IMR-90 (cell line): ENCODE measurements at regions not wholly inside any gene's neighbourhood (a gene's known extent, or its start where the extent isn't known, plus 50 kb on each side); places are given as distances from the start of the nearest gene placed in this dataset.

Experiments
- CEBPB ChIP-seq: IDR thresholded peaks from 2 replicates; pipeline ENCODE4 v1.6.1; 2012; ENCODE audit warnings: low read depth, low read length, improper control_type of control experiment
- FOS ChIP-seq: fragments of 150-350 bp; IDR thresholded peaks from 2 replicates; pipeline ENCODE4 v1.6.1; 2016; ENCODE audit warnings: low read depth, low read length
- MAFK ChIP-seq: IDR thresholded peaks from 2 replicates; pipeline ENCODE4 v1.6.1; 2012; ENCODE audit warnings: low read depth, low read length, improper control_type of control experiment
- MAZ ChIP-seq: IDR thresholded peaks from 2 replicates; pipeline ENCODE4 v1.6.1; 2012; ENCODE audit warnings: low read depth, mild to moderate bottlenecking, low read length, improper control_type of control experiment, moderate library complexity, borderline replicate concordance
- NFE2L2 ChIP-seq: fragments of 150-350 bp; IDR thresholded peaks from 2 replicates; pipeline ENCODE4 v1.6.1; 2016; ENCODE audit warnings: low read depth, mild to moderate bottlenecking, low read length
- POLR2A ChIP-seq: IDR thresholded peaks from 2 replicates; pipeline ENCODE4 v1.6.1; 2012; ENCODE audit warnings: mild to moderate bottlenecking, low read depth, low read length
- RAD21 ChIP-seq: IDR thresholded peaks from 2 replicates; pipeline ENCODE4 v1.6.1; 2012; ENCODE audit warnings: low read length, improper control_type of control experiment
- RCOR1 ChIP-seq: IDR thresholded peaks from 2 replicates; pipeline ENCODE4 v1.6.1; 2012; ENCODE audit warnings: mild to moderate bottlenecking, low read length, improper control_type of control experiment; ENCODE audit not compliant: insufficient replicate concordance
- TF ChIP-seq, protein P1 (sequence below): conservative IDR thresholded peaks from 2 replicates; pipeline ENCODE4 v1.5.1; 2012; ENCODE audit warnings: mild to moderate bottlenecking, low read depth, low read length, improper control_type of control experiment
- TF ChIP-seq, protein P2 (sequence below): fragments of 150-350 bp; IDR thresholded peaks from 2 replicates; pipeline ENCODE4 v1.6.1; 2017; ENCODE audit warnings: mild to moderate bottlenecking, antibody characterized with exemption, low read length, low read depth

DNA sequence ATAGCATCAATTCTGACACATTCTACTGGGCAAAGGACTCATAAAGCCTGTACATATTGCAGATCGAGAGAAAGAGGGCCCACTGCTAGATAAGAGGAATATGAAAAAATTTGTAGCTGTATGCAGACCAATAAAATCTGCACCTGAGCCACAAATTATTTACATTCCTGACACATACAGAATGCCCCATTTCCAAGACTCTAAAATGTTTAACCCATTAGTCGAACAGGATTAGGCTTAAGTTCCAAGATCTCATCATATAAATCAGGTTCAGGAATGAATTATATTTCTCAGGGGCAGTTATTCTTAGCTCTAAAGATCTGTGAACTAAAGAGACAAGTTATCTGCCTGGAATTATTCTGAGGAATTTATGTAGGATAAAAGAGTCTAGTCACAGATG, 1615.8 kb downstream of the ARAP2 start:
- TF ChIP-seq, protein P1, sequence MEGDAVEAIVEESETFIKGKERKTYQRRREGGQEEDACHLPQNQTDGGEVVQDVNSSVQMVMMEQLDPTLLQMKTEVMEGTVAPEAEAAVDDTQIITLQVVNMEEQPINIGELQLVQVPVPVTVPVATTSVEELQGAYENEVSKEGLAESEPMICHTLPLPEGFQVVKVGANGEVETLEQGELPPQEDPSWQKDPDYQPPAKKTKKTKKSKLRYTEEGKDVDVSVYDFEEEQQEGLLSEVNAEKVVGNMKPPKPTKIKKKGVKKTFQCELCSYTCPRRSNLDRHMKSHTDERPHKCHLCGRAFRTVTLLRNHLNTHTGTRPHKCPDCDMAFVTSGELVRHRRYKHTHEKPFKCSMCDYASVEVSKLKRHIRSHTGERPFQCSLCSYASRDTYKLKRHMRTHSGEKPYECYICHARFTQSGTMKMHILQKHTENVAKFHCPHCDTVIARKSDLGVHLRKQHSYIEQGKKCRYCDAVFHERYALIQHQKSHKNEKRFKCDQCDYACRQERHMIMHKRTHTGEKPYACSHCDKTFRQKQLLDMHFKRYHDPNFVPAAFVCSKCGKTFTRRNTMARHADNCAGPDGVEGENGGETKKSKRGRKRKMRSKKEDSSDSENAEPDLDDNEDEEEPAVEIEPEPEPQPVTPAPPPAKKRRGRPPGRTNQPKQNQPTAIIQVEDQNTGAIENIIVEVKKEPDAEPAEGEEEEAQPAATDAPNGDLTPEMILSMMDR, result no peak
- no peak for TF ChIP-seq MAFK
- TF ChIP-seq POLR2A, result no peak
- no peak for TF ChIP-seq FOS
- TF ChIP-seq NFE2L2, result no peak
- TF ChIP-seq RAD21, result no peak
- TF ChIP-seq, protein P2, sequence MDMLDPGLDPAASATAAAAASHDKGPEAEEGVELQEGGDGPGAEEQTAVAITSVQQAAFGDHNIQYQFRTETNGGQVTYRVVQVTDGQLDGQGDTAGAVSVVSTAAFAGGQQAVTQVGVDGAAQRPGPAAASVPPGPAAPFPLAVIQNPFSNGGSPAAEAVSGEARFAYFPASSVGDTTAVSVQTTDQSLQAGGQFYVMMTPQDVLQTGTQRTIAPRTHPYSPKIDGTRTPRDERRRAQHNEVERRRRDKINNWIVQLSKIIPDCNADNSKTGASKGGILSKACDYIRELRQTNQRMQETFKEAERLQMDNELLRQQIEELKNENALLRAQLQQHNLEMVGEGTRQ, result no peak
- TF ChIP-seq RCOR1, result no peak
- no peak for TF ChIP-seq MAZ
- TF ChIP-seq CEBPB, result no peak
